Activated CD8-positive, alpha-beta T cell treated with anti-CD3 and anti-CD28 coated beads for 36 hours (primary cell): ENCODE measurements at regions not wholly inside any gene's neighbourhood (a gene's known extent, or its start where the extent isn't known, plus 50 kb on each side); places are given as distances from the start of the nearest gene placed in this dataset.

ENCODE experiments used
- ATAC-seq: fragments of 200-7000 bp; cut with Tn5 transposase; one replicate; pipeline ENCODE4 v1.10.0; 2021; ENCODE audit warnings: mild to moderate bottlenecking, moderate library complexity
- CTCF ChIA-PET: fragments of 350-600 bp; sonication (Branson Sonifier 250); formaldehyde crosslinking; loops from one replicate; lab custom pipeline; 2021; ENCODE audit warnings: antibody characterized with exemption; lab: Charles Lee
- POLR2A ChIA-PET: fragments of 350-600 bp; sonication (Branson Sonifier 250); formaldehyde crosslinking; loops from one replicate; lab custom pipeline; 2021; ENCODE audit warnings: antibody characterized with exemption; lab: Charles Lee
- DNase-seq: peaks from one replicate; pipeline ENCODE4 v3.0.0-alpha.2; 2020
- H3K27ac Mint-ChIP-seq: one replicate; pipeline ENCODE4 v1.8.0; 2021; ENCODE audit warnings: mild to moderate bottlenecking, mixed read lengths
- H3K27me3 Mint-ChIP-seq: one replicate; pipeline ENCODE4 v1.8.0; 2021; ENCODE audit warnings: mixed read lengths
- H3K36me3 Mint-ChIP-seq: one replicate; pipeline ENCODE4 v1.8.0; 2021; ENCODE audit warnings: low read depth, mixed read lengths
- H3K4me1 Mint-ChIP-seq: one replicate; pipeline ENCODE4 v1.8.0; 2021; ENCODE audit warnings: low read depth, mixed read lengths
- H3K4me3 Mint-ChIP-seq: one replicate; pipeline ENCODE4 v1.8.0; 2021; ENCODE audit warnings: mild to moderate bottlenecking, moderate library complexity, mixed read lengths
- H3K9me3 Mint-ChIP-seq: one replicate; pipeline ENCODE4 v1.8.0; 2021; ENCODE audit warnings: mixed read lengths
- CTCF ChIP-seq: fragments of 200-600 bp; IDR thresholded peaks from one replicate; pipeline ENCODE4 v1.8.0; 2022; ENCODE audit warnings: antibody characterized with exemption, mild to moderate bottlenecking
- intact Hi-C: fragments of 100-400 bp; cut with micrococcal nuclease; formaldehyde crosslinking; loops from one replicate; pipeline ENCODE4 v1.10.0; 2022

GRCh38 chr6:78515271-78515670 lies 352.1 kb upstream of the IRAK1BP1 start:
- ChIA-PET CTCF (no interaction called here), POLR2A (no interaction called here)
- no peak overlapping the region for H3K4me3 Mint-ChIP-seq
- intact Hi-C loops, result no loop called here
- TF ChIP-seq CTCF, result no peak
- no peaks in the 10 kb centered on the region for H3K4me1 Mint-ChIP-seq
- ATAC-seq (no peak), DNase-seq (no peak)
- no peaks in the 10 kb centered on the region for H3K9me3 Mint-ChIP-seq
- H3K27me3 Mint-ChIP-seq, result no peaks in the 10 kb centered on the region
- no peaks in the 10 kb centered on the region for H3K36me3 Mint-ChIP-seq
- no peak overlapping the region for H3K27ac Mint-ChIP-seq

GRCh38 chr6:78517399-78517798 lies 350.0 kb upstream of the IRAK1BP1 start:
- no peaks in the 10 kb centered on the region for H3K36me3 Mint-ChIP-seq
- ATAC-seq, result no peak
- intact Hi-C loops, result no loop called here
- no peaks in the 10 kb centered on the region for H3K27me3 Mint-ChIP-seq
- H3K4me3 Mint-ChIP-seq, result no peak overlapping the region
- H3K4me1 Mint-ChIP-seq, result no peaks in the 10 kb centered on the region
- ChIA-PET POLR2A (no interaction called here), CTCF (no interaction called here)
- no peak for DNase-seq
- no peak for TF ChIP-seq CTCF
- H3K27ac Mint-ChIP-seq, result no peak overlapping the region
- H3K9me3 Mint-ChIP-seq, result no peaks in the 10 kb centered on the region

DNA sequence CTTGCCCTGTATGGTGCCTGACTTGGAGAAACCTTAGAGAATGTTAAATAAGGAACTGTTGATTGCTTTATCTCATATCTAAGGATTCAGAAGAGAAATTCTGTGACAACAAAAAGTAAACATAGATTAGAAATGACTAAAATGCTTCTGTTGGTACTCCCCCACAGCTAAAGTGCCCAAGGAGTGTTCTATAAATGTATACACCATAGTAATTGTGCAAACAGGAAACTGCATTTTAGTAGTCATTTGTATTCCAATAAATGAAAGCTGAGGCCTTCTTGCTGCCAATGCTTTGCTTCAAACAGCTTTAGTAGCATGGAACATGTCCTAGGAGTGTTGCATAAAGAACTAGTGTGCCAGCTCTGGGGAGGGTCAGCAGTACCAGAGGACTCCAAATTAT lies 343.7 kb upstream of the IRAK1BP1 start:
- ChIA-PET POLR2A (no interaction called here), CTCF (no interaction called here)
- Mint-ChIP-seq H3K4me3 (no peak overlapping the region), H3K27me3 (no peaks in the 10 kb centered on the region), H3K27ac (no peak overlapping the region), H3K36me3 (no peaks in the 10 kb centered on the region), H3K4me1 (no peaks in the 10 kb centered on the region), H3K9me3 (no peaks in the 10 kb centered on the region)
- no peak for TF ChIP-seq CTCF
- ATAC-seq, result no peak
- DNase-seq, result no peak
- intact Hi-C loops, result no loop called here

DNA sequence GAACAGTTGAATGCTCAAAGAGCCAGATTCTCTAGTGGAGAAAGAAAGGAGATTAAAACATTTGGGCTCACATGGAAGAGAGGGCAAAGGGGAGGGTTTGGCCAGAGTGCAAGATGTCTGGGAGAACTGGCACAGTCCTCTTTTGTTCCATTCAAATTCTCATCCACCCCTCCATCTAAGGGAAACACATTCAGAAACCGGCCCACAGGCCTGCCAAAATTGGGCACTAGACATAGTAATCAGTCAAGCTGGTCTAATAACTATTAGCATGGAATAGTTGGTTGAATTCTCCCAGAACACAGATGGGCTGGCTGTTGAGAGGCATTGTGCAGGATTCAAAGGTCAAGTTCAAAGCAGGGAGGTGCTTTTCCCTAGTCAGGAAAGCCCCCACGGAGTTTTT lies 341.4 kb upstream of the IRAK1BP1 start:
- Mint-ChIP-seq H3K27me3 (no peaks in the 10 kb centered on the region), H3K4me1 (no peaks in the 10 kb centered on the region), H3K4me3 (no peak overlapping the region), H3K27ac (no peak overlapping the region), H3K36me3 (no peaks in the 10 kb centered on the region), H3K9me3 (no peaks in the 10 kb centered on the region)
- DNase-seq (no peak), ATAC-seq (no peak)
- no peak for TF ChIP-seq CTCF
- CTCF ChIA-PET, result no interaction called here
- POLR2A ChIA-PET, result no interaction called here
- intact Hi-C loops, result no loop called here

GRCh38 chr6:78526432-78526831 lies 340.9 kb upstream of the IRAK1BP1 start:
- intact Hi-C loops, result no loop called here
- Mint-ChIP-seq H3K4me3 (no peak overlapping the region), H3K27ac (no peak overlapping the region), H3K27me3 (no peaks in the 10 kb centered on the region), H3K36me3 (no peaks in the 10 kb centered on the region), H3K9me3 (no peaks in the 10 kb centered on the region), H3K4me1 (no peaks in the 10 kb centered on the region)
- no peak for DNase-seq
- POLR2A ChIA-PET, result no interaction called here
- no peak for ATAC-seq
- no peak for TF ChIP-seq CTCF
- CTCF ChIA-PET, result no interaction called here
